Neural progenitor cell (in vitro differentiated cells): ENCODE measurements at regions not wholly inside any gene's neighbourhood (a gene's known extent, or its start where the extent isn't known, plus 50 kb on each side); places are given as distances from the start of the nearest gene placed in this dataset.

Source experiments
- CTCF ChIP-seq: fragments of 200-600 bp; sonication (generic); IDR thresholded peaks from 2 replicates; pipeline ENCODE4 v1.5.1; 2017; ENCODE audit warnings: antibody characterized with exemption, mild to moderate bottlenecking
- EZH2 ChIP-seq: fragments of 200-600 bp; sonication (generic); IDR thresholded peaks from 2 replicates; pipeline ENCODE4 v1.6.1; 2017; ENCODE audit warnings: antibody characterized with exemption, mild to moderate bottlenecking, moderate library complexity
- EZH2phosphoT487 ChIP-seq: fragments of 200-600 bp; sonication (generic); IDR thresholded peaks from 2 replicates; pipeline ENCODE4 v1.6.1; 2017; ENCODE audit warnings: antibody characterized with exemption

GRCh38 chr2:182545420-182546167 lies 118.8 kb upstream of the PDE1A start:
- TF ChIP-seq CTCF (no peak), EZH2phosphoT487 (no peak), EZH2 (no peak)
